ENCODE measurements at regions not wholly inside any gene's neighbourhood (a gene's known extent, or its start where the extent isn't known, plus 50 kb on each side); places are given as distances from the start of the nearest gene placed in this dataset.

DNA sequence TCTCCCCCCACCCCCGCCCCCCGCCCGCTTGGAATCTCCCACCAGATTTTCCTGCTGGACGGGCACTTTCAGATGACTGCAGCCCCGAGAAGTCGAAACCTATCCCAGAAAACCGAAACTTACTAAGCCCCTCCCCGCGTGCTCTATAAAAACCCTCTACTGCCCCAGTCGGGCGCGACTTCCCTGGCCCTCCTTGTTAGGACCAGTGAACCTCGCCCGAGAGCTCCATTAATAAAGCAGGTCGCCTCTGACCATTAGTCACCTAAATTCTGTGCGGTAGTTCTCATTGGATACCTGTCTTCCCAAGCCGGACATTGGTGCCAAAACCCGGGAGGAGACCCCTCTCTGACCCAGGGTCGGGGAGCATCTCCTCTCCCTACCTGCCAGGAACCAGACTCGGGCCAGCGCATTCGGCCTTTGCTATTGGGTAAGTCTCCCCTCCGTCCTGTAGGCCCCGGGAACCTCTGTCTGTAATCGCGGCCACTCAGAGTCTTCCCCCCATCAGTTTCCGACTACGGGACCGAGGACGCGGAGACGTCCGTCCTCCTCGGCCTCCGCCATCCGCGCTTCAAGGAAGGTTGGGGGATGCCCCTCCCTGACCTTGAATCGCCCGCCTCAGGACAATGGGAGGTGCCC is 958.0 kb downstream of the RPA4 start:
- TF ChIP-seq, protein P1, sequence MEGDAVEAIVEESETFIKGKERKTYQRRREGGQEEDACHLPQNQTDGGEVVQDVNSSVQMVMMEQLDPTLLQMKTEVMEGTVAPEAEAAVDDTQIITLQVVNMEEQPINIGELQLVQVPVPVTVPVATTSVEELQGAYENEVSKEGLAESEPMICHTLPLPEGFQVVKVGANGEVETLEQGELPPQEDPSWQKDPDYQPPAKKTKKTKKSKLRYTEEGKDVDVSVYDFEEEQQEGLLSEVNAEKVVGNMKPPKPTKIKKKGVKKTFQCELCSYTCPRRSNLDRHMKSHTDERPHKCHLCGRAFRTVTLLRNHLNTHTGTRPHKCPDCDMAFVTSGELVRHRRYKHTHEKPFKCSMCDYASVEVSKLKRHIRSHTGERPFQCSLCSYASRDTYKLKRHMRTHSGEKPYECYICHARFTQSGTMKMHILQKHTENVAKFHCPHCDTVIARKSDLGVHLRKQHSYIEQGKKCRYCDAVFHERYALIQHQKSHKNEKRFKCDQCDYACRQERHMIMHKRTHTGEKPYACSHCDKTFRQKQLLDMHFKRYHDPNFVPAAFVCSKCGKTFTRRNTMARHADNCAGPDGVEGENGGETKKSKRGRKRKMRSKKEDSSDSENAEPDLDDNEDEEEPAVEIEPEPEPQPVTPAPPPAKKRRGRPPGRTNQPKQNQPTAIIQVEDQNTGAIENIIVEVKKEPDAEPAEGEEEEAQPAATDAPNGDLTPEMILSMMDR (IDR thresholded peaks at IDR 0.05), result no peak
- DNase-seq (peak in 1 of 2 donors; percentile 26), ATAC-seq (no peak)
- intact Hi-C loops (cut with DNase I), result no loop called here
- peaks cover 0 to 9% (median 0%) of the 10 kb centered on the region in 3 donors for H3K27me3 ChIP-seq (ENCODE audit: insufficient read depth in 3 of 3, low read length in 2 of 3)
- H3K27ac ChIP-seq, result no peak overlapping the region
- H3K4me3 ChIP-seq, result no peak overlapping the region
- 95 to 98% (median 97%) methylated on average over 31 to 39 of the region's 39 CpGs for whole genome bisulfite sequencing, 3 donors
- H3K4me1 ChIP-seq, result no peaks in the 10 kb centered on the region
- peaks cover 6% of the 10 kb centered on the region for H3K9me3 ChIP-seq
- no peaks in the 10 kb centered on the region for H3K36me3 ChIP-seq (ENCODE audit: insufficient read depth in 1 of 2, low read depth in 1 of 2)

DNA sequence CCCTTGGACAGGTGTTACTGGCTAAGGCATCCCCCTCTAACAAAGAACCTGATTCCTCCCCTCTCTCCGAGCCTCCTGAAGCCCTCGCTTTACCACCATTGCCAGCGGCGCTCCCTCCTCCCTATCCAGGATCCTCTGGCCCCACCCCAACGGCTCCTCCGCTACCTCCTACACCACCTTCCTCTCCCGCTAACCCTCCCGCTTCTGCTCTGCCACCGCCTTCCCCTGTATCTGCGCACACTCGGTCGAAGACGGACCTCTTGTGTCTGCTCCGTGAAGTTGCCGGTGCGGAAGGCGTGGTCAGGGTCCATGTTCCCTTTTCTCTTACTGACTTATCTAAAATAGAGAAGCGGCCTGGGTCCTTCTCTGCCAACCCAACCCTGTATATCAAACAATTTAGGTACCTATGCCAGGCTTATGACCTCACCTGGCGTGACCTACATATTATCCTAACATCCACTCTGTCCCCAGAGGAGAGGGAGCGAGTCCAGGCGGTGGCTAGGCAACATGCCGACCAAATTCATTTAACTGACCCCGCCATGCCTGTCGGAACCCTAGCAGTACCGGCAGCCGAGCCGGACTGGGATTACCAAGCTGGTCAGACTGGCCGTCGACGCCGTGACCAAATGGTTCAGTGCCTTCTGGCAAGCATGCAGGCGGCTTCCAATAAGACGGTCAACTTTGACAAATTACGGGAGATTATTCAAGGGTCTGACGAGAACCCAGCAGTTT is 958.9 kb downstream of the RPA4 start:
- H3K36me3 ChIP-seq (ENCODE audit: insufficient read depth in 1 of 2, low read depth in 1 of 2), result no peaks in the 10 kb centered on the region
- ATAC-seq, result no peak
- TF ChIP-seq, protein P1 (IDR thresholded peaks at IDR 0.05), result no peak
- peaks cover 6% of the 10 kb centered on the region for H3K9me3 ChIP-seq
- WGBS, 3 donors, result 97 to 98% (median 97%) methylated on average over 34 to 35 of the region's 35 CpGs
- no peaks in the 10 kb centered on the region for H3K4me1 ChIP-seq
- H3K27me3 ChIP-seq (ENCODE audit: insufficient read depth in 3 of 3, low read length in 2 of 3), result peaks cover 0 to 7% (median 0%) of the 10 kb centered on the region in 3 donors
- no peak overlapping the region for H3K4me3 ChIP-seq
- DNase-seq, result no peak
- no peak overlapping the region for H3K27ac ChIP-seq
- intact Hi-C loops (cut with DNase I), result no loop called here

DNA sequence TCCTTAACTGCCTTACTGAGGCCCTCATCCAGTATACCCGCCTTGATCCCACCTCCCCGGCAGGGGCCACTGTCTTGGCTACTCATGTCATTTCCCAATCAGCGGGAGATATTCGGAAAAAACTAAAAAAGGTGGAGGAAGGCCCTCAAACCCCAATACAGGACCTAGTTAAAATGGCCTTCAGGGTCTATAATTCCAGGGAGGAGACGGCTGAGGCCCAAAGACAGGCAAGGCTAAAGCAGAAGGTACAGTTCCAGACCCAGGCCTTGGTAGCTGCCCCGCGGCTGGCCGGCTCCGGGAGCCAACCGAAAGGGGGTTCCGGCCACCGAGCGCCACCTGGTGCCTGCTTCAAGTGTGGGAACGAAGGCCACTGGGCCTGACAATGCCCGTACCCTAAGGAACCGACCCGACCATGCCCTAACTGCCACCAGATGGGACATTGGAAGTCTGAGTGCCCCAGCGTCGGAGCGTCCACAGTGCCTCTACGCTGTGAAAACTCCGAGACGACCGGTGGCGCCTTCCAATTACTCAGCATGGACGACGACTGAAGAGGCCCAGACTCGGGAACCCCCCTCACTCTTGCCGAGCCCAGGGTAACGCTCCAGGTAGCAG is 959.6 kb downstream of the RPA4 start:
- ATAC-seq, result no peak
- intact Hi-C loops (cut with DNase I), result no loop called here
- Histone ChIP-seq H3K36me3 (ENCODE audit: insufficient read depth in 1 of 2, low read depth in 1 of 2) (no peaks in the 10 kb centered on the region), H3K4me3 (no peak overlapping the region), H3K9me3 (peaks cover 6% of the 10 kb centered on the region), H3K4me1 (no peaks in the 10 kb centered on the region), H3K27me3 (ENCODE audit: insufficient read depth in 3 of 3, low read length in 2 of 3) (peaks cover 0 to under 1% (median 0%) of the 10 kb centered on the region in 3 donors), H3K27ac (no peak overlapping the region)
- 96 to 97% (median 97%) methylated on average over 16 to 30 of the region's 30 CpGs for WGBS, 3 donors
- no peak for DNase-seq
- TF ChIP-seq, protein P1 (IDR thresholded peaks at IDR 0.05), result no peak

DNA sequence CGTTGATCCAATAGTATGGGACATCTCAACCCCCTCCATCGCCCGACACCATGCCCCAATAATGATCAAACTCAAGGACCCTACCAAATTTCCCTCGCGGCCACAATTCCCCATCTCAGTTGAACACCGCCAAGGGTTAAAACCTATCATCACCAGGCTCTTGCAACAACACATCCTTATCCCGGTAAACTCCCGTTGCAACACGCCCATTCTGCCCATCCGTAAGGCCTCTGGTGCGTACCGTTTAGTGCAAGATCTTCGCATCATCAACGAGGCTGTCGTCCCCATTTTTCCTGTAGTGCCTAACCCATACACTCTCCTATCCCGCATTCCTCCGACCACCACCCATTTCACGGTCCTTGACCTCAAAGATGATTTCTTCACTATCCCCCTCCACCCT is 960.5 kb downstream of the RPA4 start:
- WGBS, 3 donors, result 93 to 96% (median 93%) methylated on average over 18 of the region's 18 CpGs
- DNase-seq, result no peak
- intact Hi-C loops (cut with DNase I), result no loop called here
- Histone ChIP-seq H3K36me3 (ENCODE audit: insufficient read depth in 1 of 2, low read depth in 1 of 2) (no peaks in the 10 kb centered on the region), H3K4me3 (no peak overlapping the region), H3K4me1 (no peaks in the 10 kb centered on the region), H3K27me3 (ENCODE audit: insufficient read depth in 3 of 3, low read length in 2 of 3) (no peaks in the 10 kb centered on the region), H3K27ac (no peak overlapping the region), H3K9me3 (peaks cover 6% of the 10 kb centered on the region)
- TF ChIP-seq, protein P1 (IDR thresholded peaks at IDR 0.05), result no peak
- ATAC-seq, result no peak
